NOMO-1 treated with DMSO at 0.1 percent for 48 hours (cell line): ENCODE measurements at regions not wholly inside any gene's neighbourhood (a gene's known extent, or its start where the extent isn't known, plus 50 kb on each side); places are given as distances from the start of the nearest gene placed in this dataset.

Source experiments
- DNase-seq: peaks from one replicate; lab custom pipeline; 2025; ENCODE audit not compliant: unreplicated experiment; lab: John Stamatoyannopoulos, UW

GRCh38 chr16:73544826-73545225, 496.9 kb upstream of the ZFHX3 start:
- no peak for DNase-seq

GRCh38 chr16:73543970-73544599, 496.2 kb upstream of the ZFHX3 start:
- no peak for DNase-seq

GRCh38 chr16:73543331-73543969, 495.5 kb upstream of the ZFHX3 start:
- DNase-seq, result no peak

- no peak for DNase-seq
Observed at GRCh38 chr16:73542885-73543284, 495.0 kb upstream of the ZFHX3 start.

- DNase-seq, result no peak
Observed at GRCh38 chr16:73537921-73538320, 490.0 kb upstream of the ZFHX3 start.

GRCh38 chr16:73536931-73537330, 489.0 kb upstream of the ZFHX3 start:
- no peak for DNase-seq

GRCh38 chr16:73531021-73531420, 483.1 kb upstream of the ZFHX3 start:
- DNase-seq, result no peak

- no peak for DNase-seq
Observed at GRCh38 chr16:73530529-73530928, 482.6 kb upstream of the ZFHX3 start.

- no peak for DNase-seq
Observed at GRCh38 chr16:73529303-73530012, 481.5 kb upstream of the ZFHX3 start.

GRCh38 chr16:73527187-73527586, 479.3 kb upstream of the ZFHX3 start:
- DNase-seq, result no peak

- DNase-seq, result no peak
Observed at GRCh38 chr16:73526011-73526804, 478.3 kb upstream of the ZFHX3 start.

GRCh38 chr16:73523209-73523608, 475.3 kb upstream of the ZFHX3 start:
- DNase-seq, result no peak

GRCh38 chr16:73521499-73521898, 473.6 kb upstream of the ZFHX3 start:
- no peak for DNase-seq

GRCh38 chr16:73515616-73516015, 467.7 kb upstream of the ZFHX3 start:
- DNase-seq, result no peak

- DNase-seq, result no peak
Observed at GRCh38 chr16:73510852-73511251, 462.9 kb upstream of the ZFHX3 start.

- DNase-seq, result no peak
Observed at GRCh38 chr16:73506568-73507056, 458.7 kb upstream of the ZFHX3 start.

- no peak for DNase-seq
Observed at GRCh38 chr16:73505577-73505976, 457.6 kb upstream of the ZFHX3 start.

GRCh38 chr16:73504591-73505575, 457.0 kb upstream of the ZFHX3 start:
- DNase-seq, result no peak

GRCh38 chr16:73503093-73503492, 455.2 kb upstream of the ZFHX3 start:
- no peak for DNase-seq

GRCh38 chr16:73499276-73499675, 451.3 kb upstream of the ZFHX3 start:
- DNase-seq, result no peak
